ENCODE measurements at regions not wholly inside any gene's neighbourhood (a gene's known extent, or its start where the extent isn't known, plus 50 kb on each side); places are given as distances from the start of the nearest gene placed in this dataset.

DNA sequence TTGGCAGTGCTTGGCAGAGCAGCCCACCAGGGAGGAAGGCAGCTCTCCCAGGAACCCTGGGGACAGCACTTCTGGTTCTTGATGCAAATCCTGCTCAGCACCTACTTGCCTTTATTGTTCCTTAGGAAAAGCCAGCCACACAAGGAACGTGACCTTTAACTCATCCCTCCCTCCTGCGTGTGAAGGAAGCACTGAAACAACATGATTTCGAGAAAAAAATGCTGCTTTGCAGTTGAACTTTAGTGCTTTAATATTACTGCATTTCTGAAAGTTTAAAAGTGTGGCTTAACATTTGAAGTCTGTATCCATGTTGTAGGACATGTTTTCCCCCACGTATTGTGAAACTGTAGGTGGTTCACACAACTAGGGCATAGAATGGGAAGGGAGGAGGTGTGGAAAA, 50.4 kb upstream of the CTNNB1 start:
- no peaks in the 10 kb centered on the region for H3K36me3 ChIP-seq
- peaks cover 9% of the 10 kb centered on the region for H3K9me3 ChIP-seq (ENCODE audit: severe bottlenecking)
- H3K27me3 ChIP-seq (ENCODE audit: insufficient read depth, low read depth, severe bottlenecking), result no peaks in the 10 kb centered on the region
- TF ChIP-seq, protein P1, sequence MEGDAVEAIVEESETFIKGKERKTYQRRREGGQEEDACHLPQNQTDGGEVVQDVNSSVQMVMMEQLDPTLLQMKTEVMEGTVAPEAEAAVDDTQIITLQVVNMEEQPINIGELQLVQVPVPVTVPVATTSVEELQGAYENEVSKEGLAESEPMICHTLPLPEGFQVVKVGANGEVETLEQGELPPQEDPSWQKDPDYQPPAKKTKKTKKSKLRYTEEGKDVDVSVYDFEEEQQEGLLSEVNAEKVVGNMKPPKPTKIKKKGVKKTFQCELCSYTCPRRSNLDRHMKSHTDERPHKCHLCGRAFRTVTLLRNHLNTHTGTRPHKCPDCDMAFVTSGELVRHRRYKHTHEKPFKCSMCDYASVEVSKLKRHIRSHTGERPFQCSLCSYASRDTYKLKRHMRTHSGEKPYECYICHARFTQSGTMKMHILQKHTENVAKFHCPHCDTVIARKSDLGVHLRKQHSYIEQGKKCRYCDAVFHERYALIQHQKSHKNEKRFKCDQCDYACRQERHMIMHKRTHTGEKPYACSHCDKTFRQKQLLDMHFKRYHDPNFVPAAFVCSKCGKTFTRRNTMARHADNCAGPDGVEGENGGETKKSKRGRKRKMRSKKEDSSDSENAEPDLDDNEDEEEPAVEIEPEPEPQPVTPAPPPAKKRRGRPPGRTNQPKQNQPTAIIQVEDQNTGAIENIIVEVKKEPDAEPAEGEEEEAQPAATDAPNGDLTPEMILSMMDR (IDR thresholded peaks at IDR 0.05; ENCODE audit: low read depth, low read length), result no peak
- H3K27ac ChIP-seq, result no peak overlapping the region
- no peak for DNase-seq
- H3K4me3 ChIP-seq (ENCODE audit: low read depth, low read length), result no peak overlapping the region
